GM12874 (cell line): ENCODE measurements at regions not wholly inside any gene's neighbourhood (a gene's known extent, or its start where the extent isn't known, plus 50 kb on each side); places are given as distances from the start of the nearest gene placed in this dataset.
A peak's percentile ranks its signal among the peaks of the same experiment; 100 is the strongest.

ENCODE experiments used
- TF ChIP-seq, protein P1 (sequence below): IDR thresholded peaks from 2 replicates; pipeline ENCODE4 v1.5.1; 2011; ENCODE audit warnings: low read depth, mild to moderate bottlenecking, control low read depth, low read length, moderate library complexity; ENCODE audit not compliant: insufficient read depth

DNA sequence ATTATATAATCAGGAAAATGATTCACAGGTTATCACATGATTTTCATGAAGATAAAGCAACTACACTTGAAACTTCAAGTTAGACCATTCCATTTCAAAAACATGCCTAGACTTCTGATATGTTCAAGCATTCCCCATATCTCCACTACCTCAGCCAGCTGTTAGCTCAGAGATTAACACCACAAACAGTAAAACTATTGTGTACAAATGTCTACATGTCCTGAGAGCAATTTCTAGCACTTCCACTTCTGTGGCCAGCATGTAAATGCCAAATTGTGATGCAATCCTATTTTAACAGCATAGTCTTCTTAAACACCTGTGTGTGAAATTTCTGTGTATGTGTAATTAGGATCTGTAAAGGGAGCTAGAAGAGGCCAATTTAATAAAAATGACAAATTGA is 1271.3 kb downstream of the CDY2B start:
- TF ChIP-seq, protein P1, sequence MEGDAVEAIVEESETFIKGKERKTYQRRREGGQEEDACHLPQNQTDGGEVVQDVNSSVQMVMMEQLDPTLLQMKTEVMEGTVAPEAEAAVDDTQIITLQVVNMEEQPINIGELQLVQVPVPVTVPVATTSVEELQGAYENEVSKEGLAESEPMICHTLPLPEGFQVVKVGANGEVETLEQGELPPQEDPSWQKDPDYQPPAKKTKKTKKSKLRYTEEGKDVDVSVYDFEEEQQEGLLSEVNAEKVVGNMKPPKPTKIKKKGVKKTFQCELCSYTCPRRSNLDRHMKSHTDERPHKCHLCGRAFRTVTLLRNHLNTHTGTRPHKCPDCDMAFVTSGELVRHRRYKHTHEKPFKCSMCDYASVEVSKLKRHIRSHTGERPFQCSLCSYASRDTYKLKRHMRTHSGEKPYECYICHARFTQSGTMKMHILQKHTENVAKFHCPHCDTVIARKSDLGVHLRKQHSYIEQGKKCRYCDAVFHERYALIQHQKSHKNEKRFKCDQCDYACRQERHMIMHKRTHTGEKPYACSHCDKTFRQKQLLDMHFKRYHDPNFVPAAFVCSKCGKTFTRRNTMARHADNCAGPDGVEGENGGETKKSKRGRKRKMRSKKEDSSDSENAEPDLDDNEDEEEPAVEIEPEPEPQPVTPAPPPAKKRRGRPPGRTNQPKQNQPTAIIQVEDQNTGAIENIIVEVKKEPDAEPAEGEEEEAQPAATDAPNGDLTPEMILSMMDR, result no peak

DNA sequence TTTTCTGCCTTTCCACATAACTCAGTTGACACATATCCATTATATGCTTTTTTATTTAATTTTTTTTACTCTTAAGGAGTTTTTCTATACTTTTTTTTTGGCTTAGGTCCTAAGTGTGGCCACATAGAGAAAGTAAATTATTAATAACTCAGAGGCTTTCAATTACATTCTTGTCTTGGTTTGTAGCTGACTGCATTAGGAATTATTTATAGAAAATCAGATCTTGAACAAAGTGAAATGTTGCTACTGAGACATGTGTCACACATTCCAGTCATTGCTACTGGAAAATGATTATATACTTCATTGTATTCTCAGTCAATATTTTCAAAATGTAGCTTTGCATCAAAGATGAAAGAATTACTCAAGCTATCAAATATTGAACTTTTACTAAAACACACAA is 1277.9 kb downstream of the CDY2B start:
- TF ChIP-seq, protein P1, result no peak

DNA sequence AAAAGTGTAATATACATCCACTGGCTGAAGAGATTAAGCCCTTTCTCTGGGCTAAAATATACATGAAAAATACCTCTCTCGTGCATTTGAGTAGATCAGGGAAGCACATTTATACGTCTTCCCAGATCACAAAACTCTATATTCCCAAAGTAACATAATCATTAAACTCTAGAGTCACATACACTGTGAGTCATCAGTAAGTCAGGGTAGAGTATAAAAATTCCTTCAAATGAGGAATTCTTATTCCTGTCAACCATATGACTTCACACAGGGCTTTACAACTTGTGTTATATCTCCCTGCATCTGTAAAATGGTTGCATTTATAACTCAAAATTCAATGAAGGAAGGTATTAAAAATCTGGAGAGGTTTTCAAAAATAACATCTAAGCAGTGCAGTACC is 1278.4 kb downstream of the CDY2B start:
- TF ChIP-seq, protein P1, result no peak

DNA sequence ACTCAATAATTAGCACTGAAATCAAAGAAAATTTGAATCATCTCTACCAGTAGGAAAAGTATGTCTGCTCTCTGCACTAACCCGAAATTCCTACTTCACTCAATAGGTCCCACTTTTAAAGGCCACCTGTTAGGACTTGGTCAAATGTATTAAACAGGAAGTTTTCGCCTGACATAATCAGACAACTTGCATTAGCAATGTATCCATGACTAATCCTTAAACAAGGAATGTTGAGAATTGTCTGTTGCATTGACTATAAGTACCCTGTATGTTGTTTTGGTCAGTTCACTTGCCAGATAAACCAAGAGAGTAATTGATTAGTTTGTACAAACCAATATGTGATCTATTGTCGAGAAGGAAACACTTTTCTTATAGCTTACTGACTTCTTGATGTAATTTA is 1308.0 kb downstream of the CDY2B start:
- TF ChIP-seq, protein P1, result no peak

DNA sequence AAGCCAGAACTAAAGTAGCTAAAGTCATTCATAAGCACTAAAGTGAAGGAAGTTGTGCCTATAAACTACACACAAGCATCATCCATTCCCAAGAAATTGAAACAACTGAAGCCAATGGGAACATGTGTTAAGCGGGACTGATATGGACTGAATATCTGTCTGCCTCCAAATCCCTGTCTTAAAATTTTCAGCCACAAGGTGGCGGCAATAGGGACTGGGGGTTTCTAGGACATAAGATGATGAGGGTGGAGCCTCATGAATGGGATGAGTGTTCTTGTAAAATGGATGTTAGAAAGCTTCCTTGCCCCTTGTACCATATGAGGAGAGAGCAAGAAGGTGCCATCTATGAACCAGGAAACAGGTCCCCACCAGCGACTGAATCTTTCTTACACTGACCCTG is 1317.5 kb downstream of the CDY2B start:
- TF ChIP-seq, protein P1, result 0 out of 2 replicates have a peak, but pooled peaks have one; percentile 6

DNA sequence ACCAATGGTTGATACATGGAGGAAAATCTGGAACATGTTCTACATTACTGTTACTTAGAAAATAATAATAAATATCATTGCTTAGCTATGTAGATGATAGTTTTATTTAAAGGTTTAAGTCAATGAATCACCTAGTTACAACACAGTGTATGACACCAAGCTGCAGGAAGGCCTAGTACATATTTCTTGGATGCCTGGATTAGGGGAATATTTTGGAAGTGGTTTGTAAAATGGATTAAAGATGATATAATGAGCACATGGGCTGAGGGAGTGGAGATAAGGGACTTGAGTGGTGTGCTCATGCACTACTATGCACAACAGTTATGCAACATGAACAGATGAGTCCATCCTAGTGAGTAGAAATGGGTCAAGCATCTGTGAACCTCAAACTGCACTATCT is 1358.0 kb downstream of the CDY2B start:
- TF ChIP-seq, protein P1, result no peak

DNA sequence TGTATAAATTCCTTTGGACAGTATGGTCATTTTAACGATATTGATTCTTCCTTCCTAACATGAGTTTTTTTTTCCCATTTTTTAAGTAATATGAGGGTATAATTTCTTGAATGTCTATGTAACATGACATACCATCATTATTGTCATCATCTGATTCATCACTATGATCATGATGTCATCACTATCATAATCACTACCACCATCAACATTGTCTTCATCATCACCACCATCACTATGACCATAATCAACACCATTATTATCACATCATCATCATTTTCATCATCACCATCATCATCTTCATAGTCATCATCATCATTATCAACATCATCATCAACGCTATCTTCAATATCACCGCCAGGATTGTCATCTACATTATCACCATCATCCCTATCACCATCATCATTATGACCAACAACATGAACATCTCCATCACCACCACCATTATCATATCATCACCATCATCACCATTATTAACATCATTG is 1377.2 kb downstream of the CDY2B start:
- TF ChIP-seq, protein P1, result no peak
